SJSA1 (cell line): ENCODE measurements at regions not wholly inside any gene's neighbourhood (a gene's known extent, or its start where the extent isn't known, plus 50 kb on each side); places are given as distances from the start of the nearest gene placed in this dataset.

Experiments used
- DNase-seq, 2 experiments: peaks; one replicate each; pipeline ENCODE4 v3.0.0-alpha.2; 2015 to 2020; ENCODE audit warnings: low spot score in 2 of 2, low read depth in 1 of 2
- H3K27ac ChIP-seq: fragments of 250-450 bp; sonication (Bioruptor Pico); 2 replicates; pipeline ENCODE4 v1.5.1; 2020; ENCODE audit warnings: mild to moderate bottlenecking, moderate library complexity
- H3K27me3 ChIP-seq: fragments of 250-450 bp; sonication (Bioruptor Pico); replicated peaks from 2 replicates; pipeline ENCODE4 v1.5.1; 2020; ENCODE audit warnings: mild to moderate bottlenecking, moderate library complexity
- H3K36me3 ChIP-seq: fragments of 250-450 bp; sonication (Bioruptor Pico); 2 replicates; pipeline ENCODE4 v1.5.1; 2020; ENCODE audit warnings: mild to moderate bottlenecking
- H3K4me1 ChIP-seq: fragments of 250-450 bp; sonication (Bioruptor Pico); replicated peaks from 2 replicates; pipeline ENCODE4 v1.6.1; 2021; ENCODE audit warnings: mild to moderate bottlenecking
- H3K4me3 ChIP-seq: fragments of 250-450 bp; sonication (Bioruptor Pico); 2 replicates; pipeline ENCODE4 v1.5.1; 2020; ENCODE audit warnings: mild to moderate bottlenecking
- H3K9me3 ChIP-seq: fragments of 250-450 bp; sonication (Bioruptor Pico); replicated peaks from 2 replicates; pipeline ENCODE4 v1.5.1; 2020; ENCODE audit warnings: mild to moderate bottlenecking

DNA sequence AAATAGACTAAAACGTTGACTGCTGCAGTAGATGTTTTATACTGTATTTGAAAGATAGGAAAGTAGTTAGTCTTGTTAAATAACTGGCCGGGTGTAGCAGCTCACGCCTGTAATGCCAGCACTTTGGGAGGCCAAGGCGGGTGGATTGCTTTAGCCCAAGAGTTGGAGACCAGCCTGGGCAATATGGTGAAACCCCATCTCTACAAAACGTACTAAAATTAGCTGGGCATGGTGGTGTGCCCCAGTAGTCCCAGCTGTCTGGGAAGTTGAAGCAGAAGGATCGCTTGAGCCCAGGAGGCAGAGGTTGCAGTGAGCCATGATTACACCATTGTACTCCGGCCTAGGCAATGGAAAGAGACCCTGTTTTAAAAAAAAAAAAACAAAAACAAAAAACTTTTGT lies 60.5 kb upstream of the ULK4 start:
- Histone ChIP-seq H3K4me3 (no peak overlapping the region), H3K4me1 (peaks cover 59% of the 10 kb centered on the region), H3K27me3 (no peaks in the 10 kb centered on the region), H3K27ac (no peak overlapping the region), H3K9me3 (no peaks in the 10 kb centered on the region), H3K36me3 (no peaks in the 10 kb centered on the region)
- DNase-seq, result no peak

- no peaks in the 10 kb centered on the region for H3K9me3 ChIP-seq
- H3K27ac ChIP-seq, result peak overlapping the region; percentile 32
- H3K36me3 ChIP-seq, result no peaks in the 10 kb centered on the region
- H3K4me3 ChIP-seq, result no peak overlapping the region
- DNase-seq, result peak in 1 of 2 experiments; percentile 68
- no peaks in the 10 kb centered on the region for H3K27me3 ChIP-seq
- H3K4me1 ChIP-seq, result peaks cover 50% of the 10 kb centered on the region
Measured at GRCh38 chr3:42020684-42021307, 58.9 kb upstream of the ULK4 start.

- no peak overlapping the region for H3K27ac ChIP-seq
- H3K4me1 ChIP-seq, result peaks cover 49% of the 10 kb centered on the region
- H3K36me3 ChIP-seq, result no peaks in the 10 kb centered on the region
Measured at GRCh38 chr3:42019953-42020260, 58.0 kb upstream of the ULK4 start.

GRCh38 chr3:42019144-42019952 lies 57.4 kb upstream of the ULK4 start:
- DNase-seq, result no peak
- Histone ChIP-seq H3K27ac (no peak overlapping the region), H3K9me3 (no peaks in the 10 kb centered on the region), H3K27me3 (no peaks in the 10 kb centered on the region), H3K36me3 (no peaks in the 10 kb centered on the region), H3K4me1 (peaks cover 46% of the 10 kb centered on the region), H3K4me3 (no peak overlapping the region)

More at GRCh38 chr3:42019953-42020260, 58.0 kb upstream of the ULK4 start:
- DNase-seq, result no peak
- no peak overlapping the region for H3K4me3 ChIP-seq
- no peaks in the 10 kb centered on the region for H3K27me3 ChIP-seq
- H3K9me3 ChIP-seq, result no peaks in the 10 kb centered on the region

DNA sequence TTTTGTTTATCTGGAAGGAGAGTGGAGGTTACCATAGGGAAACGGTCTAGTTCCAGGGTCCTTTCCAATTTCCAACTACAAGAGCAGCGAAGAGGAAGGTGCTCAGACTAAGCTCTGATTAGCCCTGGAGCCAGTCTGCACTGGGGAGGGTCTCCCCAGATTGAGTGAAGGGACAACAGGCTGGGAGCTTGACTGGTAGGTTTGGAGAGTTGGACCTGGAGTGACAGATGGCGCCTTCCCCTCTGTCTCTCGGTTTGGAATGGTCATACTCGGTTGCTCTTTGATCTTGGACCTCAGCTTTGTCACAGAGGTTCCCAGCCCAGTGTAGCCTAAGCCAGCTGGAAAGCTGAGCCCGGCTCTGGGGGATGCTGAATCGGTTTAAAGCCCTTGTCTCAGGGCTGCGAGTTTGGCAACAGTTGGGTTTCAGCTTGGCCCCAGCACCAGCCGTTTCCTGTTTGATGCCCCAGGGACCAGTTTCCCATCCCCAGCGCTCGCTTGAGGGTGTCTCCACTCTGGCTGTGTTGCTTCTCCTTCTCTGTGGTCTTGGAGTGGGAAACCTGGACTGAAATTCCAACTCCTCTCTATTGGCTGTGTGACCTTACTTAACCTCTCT lies 53.1 kb upstream of the ULK4 start:
- peaks cover 4% of the 10 kb centered on the region; the same call in 1 of the 2 replicates for H3K36me3 ChIP-seq
- peak overlapping the region; percentile 91 for H3K4me3 ChIP-seq
- no peak overlapping the region for H3K27ac ChIP-seq
- no peak for DNase-seq
- 0 out of 2 replicates have a peak, but pooled peaks cover 3% of the 10 kb centered on the region for H3K27me3 ChIP-seq
- H3K9me3 ChIP-seq, result no peaks in the 10 kb centered on the region; the same call in 1 of the 2 replicates
- peaks cover 25% of the 10 kb centered on the region for H3K4me1 ChIP-seq

DNA sequence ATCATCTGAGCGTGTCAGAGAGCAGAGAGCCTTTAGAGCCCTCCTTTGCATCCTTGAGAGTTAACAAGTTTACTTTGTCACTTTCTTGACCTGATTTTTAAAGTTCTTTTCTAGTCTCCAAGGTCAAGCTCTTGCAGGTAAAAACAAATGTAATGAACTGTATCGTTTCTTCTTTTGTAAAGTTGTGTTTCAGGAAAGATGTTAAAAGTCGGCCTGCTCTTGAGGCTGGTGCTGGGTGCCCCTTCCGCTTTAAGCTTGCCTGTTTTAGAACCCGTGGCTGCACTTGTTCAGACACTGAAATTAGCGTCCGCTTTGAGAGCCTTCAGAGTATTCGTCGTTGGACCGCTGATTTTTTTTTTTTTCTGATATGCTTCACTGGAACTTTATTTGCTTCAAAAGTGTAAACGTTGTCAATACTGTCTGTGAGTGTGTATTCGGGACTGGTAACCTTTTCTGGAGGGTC lies 52.6 kb upstream of the ULK4 start:
- DNase-seq, result no peak
- Histone ChIP-seq H3K36me3 (peaks cover 4% of the 10 kb centered on the region; the same call in 1 of the 2 replicates), H3K9me3 (no peaks in the 10 kb centered on the region; the same call in 1 of the 2 replicates), H3K27ac (no peak overlapping the region), H3K27me3 (0 out of 2 replicates have a peak, but pooled peaks cover 3% of the 10 kb centered on the region), H3K4me3 (peak overlapping the region; percentile 91), H3K4me1 (peaks cover 20% of the 10 kb centered on the region)

GRCh38 chr3:42013691-42014457 lies 52.0 kb upstream of the ULK4 start:
- DNase-seq, result peak in 1 of 2 experiments; percentile 23
- peak overlapping the region; percentile 47; the same call in 1 of the 2 replicates for H3K27ac ChIP-seq
- 0 out of 2 replicates have a peak, but pooled peaks cover 3% of the 10 kb centered on the region for H3K27me3 ChIP-seq
- H3K4me3 ChIP-seq, result peak overlapping the region; percentile 91
- H3K4me1 ChIP-seq, result peaks cover 17% of the 10 kb centered on the region
- peaks cover 4% of the 10 kb centered on the region; the same call in 1 of the 2 replicates for H3K36me3 ChIP-seq
- no peaks in the 10 kb centered on the region; the same call in 1 of the 2 replicates for H3K9me3 ChIP-seq

GRCh38 chr3:42012935-42013690 lies 51.2 kb upstream of the ULK4 start:
- H3K36me3 ChIP-seq, result peaks cover 4% of the 10 kb centered on the region; the same call in 1 of the 2 replicates
- H3K4me3 ChIP-seq, result peak overlapping the region; percentile 91
- H3K9me3 ChIP-seq, result no peaks in the 10 kb centered on the region; the same call in 1 of the 2 replicates
- no peak overlapping the region for H3K27ac ChIP-seq
- 0 out of 2 replicates have a peak, but pooled peaks cover 3% of the 10 kb centered on the region for H3K27me3 ChIP-seq
- peaks cover 17% of the 10 kb centered on the region for H3K4me1 ChIP-seq
- DNase-seq, result peak in 1 of 2 experiments; percentile 52

DNA sequence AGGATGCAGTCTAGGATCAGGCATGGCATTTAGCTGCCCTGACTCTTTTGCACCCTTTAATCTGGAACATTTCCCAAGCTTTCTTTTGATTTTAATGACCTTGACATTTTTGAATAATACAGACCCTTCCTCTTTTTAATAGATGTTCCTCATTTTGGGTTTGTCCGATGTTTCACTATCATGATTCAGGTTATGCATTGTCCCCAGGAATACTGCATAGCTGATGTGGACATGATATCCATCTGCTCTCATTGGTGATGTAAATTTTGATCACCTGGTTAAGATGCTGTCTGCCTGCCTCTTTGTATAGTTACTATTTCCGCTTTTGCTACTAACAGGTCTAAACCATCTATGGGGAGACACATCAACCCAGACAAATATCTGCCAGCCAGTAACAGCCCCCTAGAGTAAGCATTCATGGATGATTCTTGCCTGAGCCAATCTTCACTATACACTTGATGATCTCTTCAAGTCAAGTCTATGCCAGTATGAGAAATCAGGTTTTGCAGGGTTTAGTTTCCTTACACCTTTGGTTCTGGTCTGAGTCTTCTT lies 50.6 kb upstream of the ULK4 start:
- peaks cover 4% of the 10 kb centered on the region; the same call in 1 of the 2 replicates for H3K36me3 ChIP-seq
- no peak for DNase-seq
- peak overlapping the region; percentile 91; the same call in 1 of the 2 replicates for H3K4me3 ChIP-seq
- no peaks in the 10 kb centered on the region; the same call in 1 of the 2 replicates for H3K9me3 ChIP-seq
- peaks cover 17% of the 10 kb centered on the region for H3K4me1 ChIP-seq
- H3K27ac ChIP-seq, result no peak overlapping the region
- H3K27me3 ChIP-seq, result 0 out of 2 replicates have a peak, but pooled peaks cover 3% of the 10 kb centered on the region
